ENCODE measurements at regions not wholly inside any gene's neighbourhood (a gene's known extent, or its start where the extent isn't known, plus 50 kb on each side); places are given as distances from the start of the nearest gene placed in this dataset.

DNA sequence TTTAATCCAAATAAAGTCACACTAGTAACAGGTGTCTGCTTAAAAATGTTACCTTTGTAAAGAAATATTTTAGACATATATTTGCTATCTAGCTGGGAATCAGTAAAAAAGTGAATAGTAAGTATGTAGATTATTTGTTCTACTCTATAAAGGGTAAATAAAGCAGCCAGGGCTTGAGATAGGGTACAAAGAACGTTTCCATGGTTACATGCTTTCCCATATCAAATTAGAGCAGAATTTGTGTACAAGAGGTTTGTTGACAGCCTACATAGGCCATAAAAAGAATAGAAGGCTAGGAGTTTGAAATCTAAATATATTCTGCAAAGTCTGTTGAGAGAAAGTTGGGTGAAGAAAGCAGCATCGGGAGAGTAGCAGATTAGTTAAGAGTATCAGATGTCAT is 160.9 kb upstream of the POU5F2 start:
- TF ChIP-seq POLR2AphosphoS5 (IDR thresholded peaks at IDR 0.05; ENCODE audit: low read depth, low read length) (no peak), FOXP2 (optimal IDR thresholded peaks at IDR 0.05; ENCODE audit: borderline replicate concordance, extremely low read depth, extremely low read length, insufficient read depth) (no peak), TAF1 (IDR thresholded peaks at IDR 0.05; ENCODE audit: borderline replicate concordance, insufficient read depth, low read length) (no peak)

Data from PFSK-1 (cell line).